HL-60 (cell line): ENCODE measurements at regions not wholly inside any gene's neighbourhood (a gene's known extent, or its start where the extent isn't known, plus 50 kb on each side); places are given as distances from the start of the nearest gene placed in this dataset.

ENCODE experiments used
- DNase-seq, 2 experiments: peaks; one replicate each; pipeline ENCODE4 v3.0.0-alpha.2; 2010 to 2020; ENCODE audit warnings: low read depth in 1 of 2, low spot score in 1 of 2
- H3K27ac ChIP-seq: fragments of 250-450 bp; sonication (Bioruptor Pico); replicated peaks from 2 replicates; pipeline ENCODE4 v1.5.1; 2020; ENCODE audit warnings: mild to moderate bottlenecking, moderate library complexity
- H3K27me3 ChIP-seq: fragments of 250-450 bp; sonication (Bioruptor Pico); 2 replicates; pipeline ENCODE4 v1.5.1; 2021; ENCODE audit warnings: mild to moderate bottlenecking, moderate library complexity; ENCODE audit not compliant: insufficient read depth, poor library complexity, severe bottlenecking
- H3K4me3 ChIP-seq: replicated peaks from 2 replicates; pipeline ENCODE4 v1.5.1; 2011; ENCODE audit warnings: mild to moderate bottlenecking, control low read depth, low read length; ENCODE audit not compliant: insufficient read depth
- CTCF ChIP-seq: IDR thresholded peaks from one replicate; pipeline ENCODE4 v1.5.1; 2011; ENCODE audit warnings: low read length, control low read depth, inconsistent platforms; ENCODE audit not compliant: insufficient read depth
- GABPA ChIP-seq: IDR thresholded peaks from 2 replicates; pipeline ENCODE4 v1.6.1; 2012; ENCODE audit warnings: low read depth
- POLR2AphosphoS5 ChIP-seq: IDR thresholded peaks from 2 replicates; pipeline ENCODE4 v1.6.1; 2012; ENCODE audit warnings: low read depth
- REST ChIP-seq: IDR thresholded peaks from 2 replicates; pipeline ENCODE4 v1.6.1; 2012; ENCODE audit warnings: low read depth; ENCODE audit not compliant: insufficient replicate concordance
- SPI1 ChIP-seq: IDR thresholded peaks from 2 replicates; pipeline ENCODE4 v1.6.1; 2012; ENCODE audit warnings: low read depth, mild to moderate bottlenecking, borderline replicate concordance

GRCh38 chr4:8739317-8739716, 132.3 kb downstream of the HMX1 start:
- no peak overlapping the region for H3K4me3 ChIP-seq
- no peaks in the 10 kb centered on the region for H3K27me3 ChIP-seq
- DNase-seq = no peak
- no peak overlapping the region for H3K27ac ChIP-seq
- TF ChIP-seq REST (no peak), CTCF (no peak), SPI1 (no peak), GABPA (no peak), POLR2AphosphoS5 (no peak)

GRCh38 chr4:8738471-8738931, 133.1 kb downstream of the HMX1 start:
- TF ChIP-seq REST = no peak
- TF ChIP-seq SPI1 = no peak
- TF ChIP-seq POLR2AphosphoS5 = no peak
- TF ChIP-seq CTCF = no peak
- no peak for TF ChIP-seq GABPA
- no peaks in the 10 kb centered on the region for H3K27me3 ChIP-seq
- no peak overlapping the region for H3K27ac ChIP-seq
- no peak overlapping the region for H3K4me3 ChIP-seq
- no peak for DNase-seq

- H3K27ac ChIP-seq = no peak overlapping the region
- DNase-seq = no peak
These were observed 133.9 kb downstream of the HMX1 start for GRCh38 chr4:8737601-8738279.

More at GRCh38 chr4:8737601-8738279, 133.9 kb downstream of the HMX1 start:
- H3K4me3 ChIP-seq = no peak overlapping the region
- no peak for TF ChIP-seq POLR2AphosphoS5
- no peak for TF ChIP-seq GABPA
- no peak for TF ChIP-seq SPI1
- no peak for TF ChIP-seq REST
- no peak for TF ChIP-seq CTCF
- no peaks in the 10 kb centered on the region for H3K27me3 ChIP-seq
